Body of pancreas (tissue), 4 donors: ENCODE measurements at regions not wholly inside any gene's neighbourhood (a gene's known extent, or its start where the extent isn't known, plus 50 kb on each side); places are given as distances from the start of the nearest gene placed in this dataset.

Source experiments
- POLR2A ChIP-seq, 3 donors: fragments of 450-650 bp; IDR thresholded peaks; one replicate each; pipeline ENCODE4 v1.6.1; 2016; ENCODE audit warnings: antibody characterized with exemption in 3 of 3, mild to moderate bottlenecking in 2 of 3
- TF ChIP-seq, protein P1 (sequence below), 7 experiments: fragments of 450-650 bp in 4 of 7; fragments of 200-600 bp in 3 of 7; sonication (generic) in 3 of 7; IDR thresholded peaks; one replicate each; pipeline ENCODE4 v1.5.1; 2016 to 2019; ENCODE audit warnings: antibody characterized with exemption in 7 of 7

- TF ChIP-seq, protein P1, sequence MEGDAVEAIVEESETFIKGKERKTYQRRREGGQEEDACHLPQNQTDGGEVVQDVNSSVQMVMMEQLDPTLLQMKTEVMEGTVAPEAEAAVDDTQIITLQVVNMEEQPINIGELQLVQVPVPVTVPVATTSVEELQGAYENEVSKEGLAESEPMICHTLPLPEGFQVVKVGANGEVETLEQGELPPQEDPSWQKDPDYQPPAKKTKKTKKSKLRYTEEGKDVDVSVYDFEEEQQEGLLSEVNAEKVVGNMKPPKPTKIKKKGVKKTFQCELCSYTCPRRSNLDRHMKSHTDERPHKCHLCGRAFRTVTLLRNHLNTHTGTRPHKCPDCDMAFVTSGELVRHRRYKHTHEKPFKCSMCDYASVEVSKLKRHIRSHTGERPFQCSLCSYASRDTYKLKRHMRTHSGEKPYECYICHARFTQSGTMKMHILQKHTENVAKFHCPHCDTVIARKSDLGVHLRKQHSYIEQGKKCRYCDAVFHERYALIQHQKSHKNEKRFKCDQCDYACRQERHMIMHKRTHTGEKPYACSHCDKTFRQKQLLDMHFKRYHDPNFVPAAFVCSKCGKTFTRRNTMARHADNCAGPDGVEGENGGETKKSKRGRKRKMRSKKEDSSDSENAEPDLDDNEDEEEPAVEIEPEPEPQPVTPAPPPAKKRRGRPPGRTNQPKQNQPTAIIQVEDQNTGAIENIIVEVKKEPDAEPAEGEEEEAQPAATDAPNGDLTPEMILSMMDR (IDR thresholded peaks at IDR 0.05), result no peak
- no peak for TF ChIP-seq POLR2A (IDR thresholded peaks at IDR 0.05)
Measured at GRCh38 chr6:163764565-163764964, 350.0 kb downstream of the QKI start.
